Liver (tissue), 6 donors: ENCODE measurements at regions not wholly inside any gene's neighbourhood (a gene's known extent, or its start where the extent isn't known, plus 50 kb on each side); places are given as distances from the start of the nearest gene placed in this dataset.

Experiments
- DNase-seq: peaks from one replicate; pipeline ENCODE4 v3.0.0-alpha.2; 2017; ENCODE audit warnings: low spot score
- H3K27ac ChIP-seq, 2 donors: one replicate each; pipeline ENCODE4 v1.7.0; 2013; ENCODE audit warnings: inconsistent platforms in 2 of 2, low read length in 2 of 2, control low read depth in 1 of 2, low read depth in 1 of 2, mild to moderate bottlenecking in 1 of 2
- H3K27me3 ChIP-seq, 4 donors: one replicate each; pipeline versions ENCODE4 v1.6.1 to v1.7.0; 2013; ENCODE audit warnings: low read length in 3 of 4, inconsistent platforms in 1 of 4, mild to moderate bottlenecking in 1 of 4, moderate library complexity in 1 of 4; ENCODE audit not compliant: control insufficient read depth in 4 of 4, insufficient read depth in 4 of 4
- H3K36me3 ChIP-seq, 4 donors: one replicate each; pipeline versions ENCODE4 v1.6.1 to v1.7.0; 2013; ENCODE audit warnings: low read length in 3 of 4, mild to moderate bottlenecking in 3 of 4, low read depth in 1 of 4, moderate library complexity in 1 of 4; ENCODE audit not compliant: control insufficient read depth in 4 of 4, insufficient read depth in 3 of 4
- H3K4me1 ChIP-seq, 4 donors: one replicate each; pipeline versions ENCODE4 v1.6.1 to v1.7.0; 2013; ENCODE audit warnings: low read length in 3 of 4, mild to moderate bottlenecking in 3 of 4, moderate library complexity in 1 of 4; ENCODE audit not compliant: control insufficient read depth in 4 of 4, insufficient read depth in 4 of 4
- H3K4me3 ChIP-seq, 3 donors: one replicate each; pipeline versions ENCODE4 v1.6.1 to v1.7.0; 2013; ENCODE audit warnings: low read length in 3 of 3, control low read depth in 1 of 3, low read depth in 1 of 3, mild to moderate bottlenecking in 1 of 3
- H3K9ac ChIP-seq, 2 donors: one replicate each; pipeline ENCODE4 v1.7.0; 2013; ENCODE audit warnings: low read length in 2 of 2, mild to moderate bottlenecking in 2 of 2, moderate library complexity in 2 of 2, control low read depth in 1 of 2, low read depth in 1 of 2
- H3K9me3 ChIP-seq, 4 donors: one replicate each; pipeline versions ENCODE4 v1.6.1 to v1.7.0; 2013; ENCODE audit warnings: low read length in 3 of 4; ENCODE audit not compliant: control insufficient read depth in 4 of 4
- GABPA ChIP-seq, 2 donors: IDR thresholded peaks in 1 of 2; conservative IDR thresholded peaks in 1 of 2; 2 replicates each; pipeline ENCODE4 v1.6.1; 2016; ENCODE audit warnings: antibody characterized with exemption in 2 of 2, mild to moderate bottlenecking in 1 of 2, moderate library complexity in 1 of 2
- HNF4A ChIP-seq, 2 donors: conservative IDR thresholded peaks; 2 replicates each; pipeline ENCODE4 v1.6.1; 2016; ENCODE audit warnings: antibody characterized with exemption in 2 of 2, mild to moderate bottlenecking in 2 of 2
- NR2F2 ChIP-seq: IDR thresholded peaks from 2 replicates; pipeline ENCODE4 v1.6.1; 2016; ENCODE audit warnings: antibody characterized with exemption
- RAD21 ChIP-seq, 2 donors: IDR thresholded peaks; 2 replicates each; pipeline ENCODE4 v1.6.1; 2016; ENCODE audit warnings: antibody characterized with exemption in 2 of 2, mild to moderate bottlenecking in 2 of 2
- TAF1 ChIP-seq: conservative IDR thresholded peaks from 2 replicates; pipeline ENCODE4 v1.6.1; 2016; ENCODE audit warnings: antibody characterized with exemption, mild to moderate bottlenecking
- ZBTB33 ChIP-seq: IDR thresholded peaks from 2 replicates; pipeline ENCODE4 v1.6.1; 2016; ENCODE audit warnings: antibody characterized with exemption
- donor health status: healthy.
- donor health status: healthy.
- donor health status: healthy.

GRCh38 chr1:170481000-170481399 lies 51.0 kb upstream of the GORAB start:
- H3K9me3 ChIP-seq = no peaks in the 10 kb centered on the region
- no peak overlapping the region for H3K9ac ChIP-seq
- H3K27me3 ChIP-seq = peaks cover 0 to 3% (median 0%) of the 10 kb centered on the region in 4 donors
- H3K36me3 ChIP-seq = no peaks in the 10 kb centered on the region
- H3K4me1 ChIP-seq = no peaks in the 10 kb centered on the region
- no peak for DNase-seq
- no peak overlapping the region for H3K27ac ChIP-seq
- no peak overlapping the region for H3K4me3 ChIP-seq
- TF ChIP-seq ZBTB33 (no peak), NR2F2 (no peak), HNF4A (conservative IDR thresholded peaks at IDR 0.05) (no peak), TAF1 (no peak), RAD21 (IDR thresholded peaks at IDR 0.05) (no peak), GABPA (IDR thresholded peaks at IDR 0.05 in 1 of 2, conservative IDR thresholded peaks at IDR 0.05 in 1 of 2) (no peak)
